Loucy (cell line): ENCODE measurements at regions not wholly inside any gene's neighbourhood (a gene's known extent, or its start where the extent isn't known, plus 50 kb on each side); places are given as distances from the start of the nearest gene placed in this dataset.
"Not testable (repeated sequence)": the region's sequence is repeated elsewhere in the genome, so short reads cannot be mapped to it uniquely, and the experiment has no call there.

Source experiments
- EZH2phosphoT487 ChIP-seq: fragments of 200-600 bp; IDR thresholded peaks from 2 replicates; pipeline ENCODE4 v1.6.1; 2018; ENCODE audit warnings: antibody characterized with exemption, mild to moderate bottlenecking, moderate library complexity, borderline replicate concordance
- TF ChIP-seq, protein P1 (sequence below): fragments of 200-600 bp; sonication (generic); conservative IDR thresholded peaks from 2 replicates; pipeline ENCODE4 v1.5.1; 2014; ENCODE audit warnings: mild to moderate bottlenecking, antibody characterized with exemption, low read length

DNA sequence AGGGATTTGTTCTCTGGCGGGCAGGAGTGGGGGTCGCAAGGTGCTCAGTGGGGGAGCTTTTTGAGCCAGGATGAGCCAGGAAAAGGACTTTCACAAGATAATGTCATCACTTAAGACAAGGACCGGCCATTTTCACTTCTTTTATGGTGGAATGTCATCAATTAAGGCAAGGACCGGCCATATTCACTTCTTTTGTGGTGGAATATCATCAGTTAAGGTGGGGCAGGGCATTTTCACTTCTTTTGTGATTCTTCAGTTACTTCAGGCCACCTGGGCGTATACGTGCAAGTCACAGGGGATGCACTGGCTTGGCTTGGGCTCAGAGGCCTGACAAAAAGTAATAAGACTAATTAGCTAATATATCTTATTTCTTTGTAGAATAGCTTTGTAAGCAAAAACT is 252.1 kb upstream of the TYRP1 start:
- TF ChIP-seq, protein P1, sequence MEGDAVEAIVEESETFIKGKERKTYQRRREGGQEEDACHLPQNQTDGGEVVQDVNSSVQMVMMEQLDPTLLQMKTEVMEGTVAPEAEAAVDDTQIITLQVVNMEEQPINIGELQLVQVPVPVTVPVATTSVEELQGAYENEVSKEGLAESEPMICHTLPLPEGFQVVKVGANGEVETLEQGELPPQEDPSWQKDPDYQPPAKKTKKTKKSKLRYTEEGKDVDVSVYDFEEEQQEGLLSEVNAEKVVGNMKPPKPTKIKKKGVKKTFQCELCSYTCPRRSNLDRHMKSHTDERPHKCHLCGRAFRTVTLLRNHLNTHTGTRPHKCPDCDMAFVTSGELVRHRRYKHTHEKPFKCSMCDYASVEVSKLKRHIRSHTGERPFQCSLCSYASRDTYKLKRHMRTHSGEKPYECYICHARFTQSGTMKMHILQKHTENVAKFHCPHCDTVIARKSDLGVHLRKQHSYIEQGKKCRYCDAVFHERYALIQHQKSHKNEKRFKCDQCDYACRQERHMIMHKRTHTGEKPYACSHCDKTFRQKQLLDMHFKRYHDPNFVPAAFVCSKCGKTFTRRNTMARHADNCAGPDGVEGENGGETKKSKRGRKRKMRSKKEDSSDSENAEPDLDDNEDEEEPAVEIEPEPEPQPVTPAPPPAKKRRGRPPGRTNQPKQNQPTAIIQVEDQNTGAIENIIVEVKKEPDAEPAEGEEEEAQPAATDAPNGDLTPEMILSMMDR, result not testable (repeated sequence)
- TF ChIP-seq EZH2phosphoT487, result not testable (repeated sequence)
